CD4-positive, alpha-beta T cell treated with Interleukin-17A for 4 hours (primary cell): ENCODE measurements at regions not wholly inside any gene's neighbourhood (a gene's known extent, or its start where the extent isn't known, plus 50 kb on each side); places are given as distances from the start of the nearest gene placed in this dataset.

ENCODE experiments used
- DNase-seq: peaks from one replicate; pipeline ENCODE4 v3.0.0-alpha.2; 2020; ENCODE audit warnings: mixed read lengths

DNA sequence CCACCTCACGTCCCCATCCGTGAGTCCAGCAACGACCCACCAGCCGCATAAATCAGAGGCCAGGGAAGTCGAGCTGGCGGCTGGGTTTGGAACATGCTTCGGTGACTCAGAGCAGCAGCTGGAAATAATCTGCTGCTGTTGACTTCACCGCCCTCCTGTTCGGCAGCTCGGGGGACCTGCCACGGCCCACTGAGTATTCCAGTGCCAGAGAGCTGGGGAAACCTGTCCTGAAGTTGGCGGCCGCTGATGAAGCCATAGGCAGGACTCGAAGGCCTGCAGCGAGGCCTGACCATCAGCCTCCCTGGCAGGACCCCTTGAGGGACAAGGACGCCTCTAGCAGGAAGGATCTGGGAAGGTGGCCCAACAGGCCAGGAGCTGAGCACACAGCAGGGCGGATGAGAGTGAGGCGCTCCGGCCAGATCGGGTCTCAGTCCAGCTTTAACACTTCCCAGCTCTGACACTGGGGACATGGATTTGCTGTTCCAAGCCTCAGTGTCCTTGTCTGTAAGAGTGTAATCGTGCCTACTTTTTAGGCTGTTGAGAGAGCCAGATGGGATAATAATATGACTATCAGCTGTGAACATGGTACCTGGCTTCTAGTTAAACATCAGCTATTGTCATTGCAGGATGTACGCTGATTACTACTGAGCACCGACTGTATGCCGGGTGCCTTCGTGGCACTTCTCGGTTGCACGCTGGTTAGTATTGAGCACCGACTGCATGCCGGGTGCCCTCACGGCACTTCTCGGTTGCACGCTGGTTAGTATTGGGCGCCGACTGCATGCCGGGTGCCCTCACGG lies 50.4 kb upstream of the CIBAR2 start:
- no peak for DNase-seq

DNA sequence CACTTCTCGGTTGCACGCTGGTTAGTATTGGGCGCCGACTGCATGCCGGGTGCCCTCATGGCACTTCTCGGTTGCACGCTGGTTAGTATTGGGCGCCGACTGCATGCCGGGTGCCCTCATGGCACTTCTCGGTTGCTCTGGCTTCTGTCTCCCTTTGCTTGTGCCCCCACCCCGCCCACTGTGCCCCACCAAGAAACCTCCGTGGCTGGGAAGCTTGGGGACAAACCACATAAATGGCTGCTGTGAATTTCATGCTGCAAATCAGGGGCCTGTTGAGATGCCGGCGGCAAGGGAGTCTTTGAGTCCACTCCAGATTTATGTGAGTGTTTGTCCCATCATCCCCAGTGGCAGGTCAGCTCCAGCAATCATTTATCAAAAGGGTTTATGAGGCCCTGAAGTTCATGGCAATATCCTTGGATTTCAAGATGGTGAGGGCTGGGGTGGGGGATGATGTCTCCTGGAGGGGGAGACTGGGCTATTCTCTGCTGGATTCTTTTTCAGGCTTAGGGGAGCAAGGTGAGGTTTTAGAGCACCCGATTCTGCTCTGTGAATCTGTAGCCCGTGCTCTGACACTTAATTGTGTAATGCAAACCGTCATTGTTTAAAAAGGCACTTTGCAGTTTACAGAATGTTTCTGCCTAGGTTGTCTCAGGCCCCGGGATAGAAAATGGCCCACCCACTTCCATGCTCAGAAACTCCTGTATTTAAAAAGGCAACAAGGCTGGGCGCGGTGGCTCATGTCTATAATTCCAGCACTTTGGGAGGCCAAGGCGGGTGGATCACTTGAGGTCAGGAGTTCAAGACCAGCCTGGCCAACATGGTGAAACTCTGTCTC lies 51.2 kb upstream of the CIBAR2 start:
- DNase-seq, result no peak

DNA sequence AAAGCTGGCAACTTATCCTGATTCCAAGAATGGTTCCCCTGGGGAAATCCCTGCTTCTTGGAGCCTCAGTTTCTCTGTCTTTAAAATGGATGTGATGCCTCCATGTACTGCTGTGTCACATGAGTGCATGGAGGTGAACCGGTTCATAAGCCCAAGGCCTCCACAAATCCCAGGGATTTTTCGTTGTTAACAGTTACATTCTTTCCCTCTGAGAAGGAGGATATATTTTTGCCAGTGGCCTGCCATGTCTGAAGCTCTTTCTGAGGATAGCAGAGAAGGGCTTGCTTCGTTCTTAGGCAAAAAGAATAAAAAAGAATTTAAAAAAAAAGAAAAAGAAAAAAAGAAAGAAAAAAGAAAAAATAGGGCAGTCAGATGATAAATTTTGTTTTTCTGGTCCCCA lies 52.2 kb upstream of the CIBAR2 start:
- no peak for DNase-seq

DNA sequence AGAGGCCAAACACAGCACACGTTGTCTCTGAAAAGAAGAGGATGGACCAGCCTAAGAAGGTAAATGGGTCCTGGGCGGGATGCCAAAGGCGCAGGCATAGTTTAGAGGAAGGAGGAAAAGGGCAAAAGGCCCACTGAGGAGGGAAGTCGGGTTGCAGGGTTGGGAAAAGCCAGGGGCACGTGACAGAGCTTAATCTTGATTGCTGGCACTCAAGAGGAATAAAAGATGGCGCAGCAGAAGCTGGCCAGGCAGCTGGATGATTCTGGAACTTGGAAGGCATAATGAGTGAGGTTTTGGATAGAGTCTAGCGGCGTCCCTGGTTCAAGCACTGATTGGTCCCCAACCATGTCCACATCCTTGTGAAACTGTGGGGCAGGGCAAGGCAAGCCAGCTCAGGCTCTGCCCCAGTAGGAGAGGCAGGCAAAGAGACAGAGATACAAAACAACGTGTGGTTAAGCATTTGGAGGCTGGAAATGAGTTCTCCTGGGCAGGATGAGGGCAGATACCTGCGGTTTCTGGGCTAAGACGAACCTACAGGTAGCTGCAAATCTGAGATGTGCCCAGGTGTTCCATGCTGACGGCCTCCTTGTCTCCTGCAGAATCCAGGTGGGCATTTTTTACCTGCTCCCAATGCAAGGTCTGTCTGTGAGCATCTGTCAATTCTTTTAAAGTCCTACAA lies 52.7 kb upstream of the CIBAR2 start:
- no peak for DNase-seq

DNA sequence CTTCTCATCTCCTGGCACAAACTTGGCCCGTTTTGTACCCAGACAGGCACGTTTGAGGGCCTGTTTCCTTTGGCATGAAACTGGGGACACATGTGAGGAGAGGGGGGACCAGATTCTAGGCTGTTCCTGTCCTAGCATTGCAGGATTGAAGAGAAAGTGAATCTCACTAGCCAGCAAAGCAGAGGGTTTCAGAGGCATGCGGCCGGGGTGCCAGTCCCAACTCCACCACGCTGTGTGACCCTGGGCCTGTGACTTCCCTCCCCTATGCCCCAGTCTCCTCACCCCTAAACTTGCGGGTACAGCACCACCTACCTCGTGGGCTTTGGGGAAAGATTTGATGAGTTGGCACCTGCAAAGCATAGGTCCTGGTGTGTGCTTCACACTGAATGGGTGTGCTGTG lies 53.5 kb upstream of the CIBAR2 start:
- DNase-seq, result no peak

DNA sequence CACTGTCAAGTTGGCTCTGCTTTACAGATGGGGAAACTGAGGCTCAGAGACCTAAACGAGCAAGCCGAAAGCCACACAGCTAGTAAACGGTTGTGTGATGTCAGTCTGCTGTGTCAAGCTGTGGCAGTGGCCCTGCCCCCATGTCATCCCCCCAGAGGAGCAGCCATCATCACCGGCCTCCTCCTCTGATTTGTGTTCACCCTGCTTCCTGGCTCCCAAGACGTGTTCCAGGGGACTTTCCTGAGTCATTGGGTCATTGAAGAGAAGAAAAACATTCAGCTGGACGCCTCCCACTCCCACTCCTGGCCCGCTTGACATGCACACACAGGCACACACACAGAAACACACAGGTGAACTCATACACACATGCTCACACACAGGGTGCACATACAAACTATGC lies 54.0 kb upstream of the CIBAR2 start:
- no peak for DNase-seq

DNA sequence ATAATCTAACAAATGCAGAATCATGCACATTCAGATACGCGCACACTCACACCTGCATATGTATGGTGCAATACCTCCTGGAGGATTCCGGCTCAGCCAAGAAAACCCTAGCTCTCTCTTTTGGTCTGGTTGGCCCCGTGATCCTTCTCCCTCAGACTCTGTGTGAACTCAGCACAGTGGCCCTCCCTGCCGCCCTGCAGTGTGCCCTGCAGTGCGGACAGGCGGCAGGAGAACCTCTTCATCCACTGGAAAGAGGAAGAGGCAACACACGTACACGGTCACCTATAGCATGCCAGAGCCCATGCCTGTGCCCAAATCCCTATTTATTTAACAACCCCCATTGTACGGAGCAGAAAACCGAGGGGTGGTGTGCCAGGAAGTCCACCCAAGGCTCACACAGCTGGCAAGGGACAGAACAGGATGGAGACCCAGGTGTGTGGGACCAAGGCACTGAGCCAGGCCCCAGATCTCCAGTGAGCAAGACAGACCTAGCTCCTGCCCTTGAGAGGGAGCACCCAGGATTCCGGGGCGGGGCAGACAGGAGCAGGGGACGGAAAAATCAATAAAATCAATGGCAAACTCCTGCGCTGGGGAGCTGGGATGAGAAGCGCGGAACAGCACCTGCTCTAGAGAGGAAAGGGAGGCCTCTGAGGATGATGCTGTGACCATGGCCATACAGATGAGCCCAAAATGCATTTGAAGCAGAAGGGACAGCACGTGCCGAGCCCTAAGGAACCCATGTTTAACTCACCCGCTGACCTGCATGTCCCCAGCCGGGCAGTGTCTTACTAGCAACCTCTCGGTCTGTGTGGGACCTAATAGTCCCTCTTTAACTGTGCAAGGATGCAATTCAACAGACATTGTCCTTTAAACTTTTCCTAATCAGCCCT lies 54.7 kb upstream of the CIBAR2 start:
- DNase-seq, result no peak

DNA sequence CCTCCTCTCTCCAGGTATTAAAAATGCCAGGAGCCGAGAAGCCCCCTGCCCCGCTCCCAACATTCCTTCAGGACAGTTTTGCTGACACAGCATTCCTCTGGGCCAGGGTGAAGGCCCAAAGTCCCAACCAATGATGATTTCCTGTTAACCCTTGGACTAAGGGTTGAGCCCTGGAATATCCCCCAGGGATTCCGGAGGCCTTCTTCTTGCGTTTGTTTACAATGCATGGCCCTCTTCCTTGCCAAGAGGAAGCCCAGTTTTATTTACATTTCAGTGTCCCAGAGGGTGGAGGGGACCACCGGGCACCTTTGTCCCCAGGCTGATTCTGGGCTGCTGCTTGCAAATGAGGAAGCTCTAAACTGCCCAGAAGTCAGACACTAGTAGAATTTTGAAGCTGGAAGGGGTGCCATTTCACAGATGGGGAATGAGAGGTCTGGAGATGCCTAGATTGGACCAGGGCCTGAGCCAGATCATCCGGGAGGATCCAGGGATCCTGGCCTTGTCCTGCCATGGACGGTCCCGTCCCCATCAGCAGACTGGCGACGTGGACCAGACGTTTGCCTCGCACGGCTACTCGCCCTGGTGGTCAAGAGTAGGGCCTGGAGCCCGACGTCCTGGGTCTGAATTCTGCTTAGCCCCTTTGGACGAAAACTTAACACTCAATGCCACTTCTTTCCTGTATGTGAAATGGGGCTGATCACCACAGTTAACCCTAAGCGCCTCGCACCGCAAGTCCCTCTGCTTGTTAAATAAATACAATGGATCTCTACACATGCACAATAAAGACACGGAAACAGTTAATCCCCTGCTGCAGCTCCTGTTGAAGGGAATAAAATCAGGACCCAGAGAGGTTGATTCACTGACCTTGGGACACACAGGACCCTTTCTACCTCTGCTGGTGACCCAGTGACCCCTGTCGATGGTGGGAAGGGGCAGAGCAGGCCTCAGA lies 55.6 kb upstream of the CIBAR2 start:
- DNase-seq, result no peak

DNA sequence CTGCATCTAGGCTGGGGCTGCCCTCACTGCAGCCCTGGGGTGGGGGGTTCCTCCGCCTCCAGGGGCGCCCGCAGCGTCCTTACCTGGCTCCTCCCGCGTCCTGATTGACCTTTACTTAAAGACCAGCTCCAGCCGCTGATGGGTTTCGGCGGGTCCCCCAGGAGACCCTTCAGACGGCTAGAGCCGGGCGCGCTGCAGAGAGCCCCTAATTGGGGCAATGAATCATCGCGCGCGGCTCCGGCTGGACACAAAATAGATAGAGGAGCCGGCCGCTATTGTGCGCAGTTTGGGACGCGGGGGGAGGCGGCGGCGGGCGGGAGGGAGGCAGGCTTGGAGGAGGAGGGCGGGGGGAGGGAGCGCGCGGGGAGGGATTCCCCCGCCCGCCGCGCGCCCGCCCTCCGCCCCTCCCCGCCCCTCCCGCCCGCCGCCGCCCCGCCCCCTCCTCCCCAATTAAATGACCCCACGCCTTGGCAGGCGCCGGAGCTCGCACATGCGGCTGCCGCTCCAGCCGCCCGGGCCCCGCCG lies 56.5 kb upstream of the CIBAR2 start:
- DNase-seq, result no peak

DNA sequence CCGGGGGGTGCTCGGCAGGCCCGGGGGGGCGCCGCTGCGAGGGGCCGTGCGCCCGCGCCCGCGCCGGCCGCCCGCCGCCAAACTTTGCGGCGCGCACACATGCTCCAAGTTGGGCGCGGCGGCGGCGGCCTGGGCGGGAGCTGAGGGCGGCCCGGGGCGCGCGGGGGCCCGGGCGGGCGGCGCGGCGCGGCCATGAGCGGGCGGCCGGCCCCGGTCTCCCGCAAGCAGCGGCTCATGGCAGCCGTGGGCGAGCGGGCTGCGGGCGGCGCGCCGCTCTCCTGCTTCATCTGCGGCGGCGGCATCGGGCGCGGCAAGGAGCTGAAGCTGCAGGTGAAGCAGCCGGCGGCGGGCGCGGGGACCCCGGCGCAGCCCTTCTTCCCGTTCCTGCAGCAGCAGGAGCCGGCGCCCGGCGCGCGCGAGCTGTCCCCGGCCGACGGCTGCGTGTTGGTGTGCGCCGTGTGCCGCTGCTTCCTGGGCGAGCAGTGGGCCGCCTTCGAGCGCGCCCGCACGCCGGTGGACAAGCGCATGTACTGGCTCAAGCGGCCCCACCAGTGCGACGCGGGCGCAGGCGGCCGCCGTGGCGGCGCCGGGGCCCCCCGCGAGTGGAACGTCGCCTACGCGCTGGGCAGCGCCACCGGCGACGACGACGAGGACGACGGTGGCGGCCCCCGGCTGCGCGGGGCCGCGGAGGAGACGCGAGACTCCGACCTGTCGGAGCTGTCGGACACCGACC lies 57.2 kb upstream of the CIBAR2 start:
- no peak for DNase-seq

DNA sequence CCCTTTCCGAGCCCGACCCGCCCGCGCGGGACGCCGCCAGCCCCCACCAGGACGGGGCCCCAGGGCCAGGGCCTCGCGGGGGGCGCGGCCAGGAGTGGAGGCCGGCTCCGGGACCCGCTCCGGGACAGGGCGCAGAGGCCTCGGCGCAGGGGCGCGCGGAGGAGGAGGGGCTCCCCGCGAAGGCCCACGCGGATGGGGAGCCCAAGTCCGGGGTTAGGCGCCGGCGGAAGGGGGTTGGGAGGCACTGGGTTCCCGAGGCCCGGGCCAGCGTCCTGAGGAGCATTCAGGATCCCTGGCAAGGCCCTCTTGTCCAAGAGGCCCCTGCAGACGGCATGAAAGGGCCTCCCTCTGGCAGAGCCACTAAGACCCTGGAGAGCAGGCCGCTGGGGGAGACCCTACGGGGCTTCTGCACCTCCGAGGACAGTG lies 57.8 kb upstream of the CIBAR2 start:
- DNase-seq, result no peak

DNA sequence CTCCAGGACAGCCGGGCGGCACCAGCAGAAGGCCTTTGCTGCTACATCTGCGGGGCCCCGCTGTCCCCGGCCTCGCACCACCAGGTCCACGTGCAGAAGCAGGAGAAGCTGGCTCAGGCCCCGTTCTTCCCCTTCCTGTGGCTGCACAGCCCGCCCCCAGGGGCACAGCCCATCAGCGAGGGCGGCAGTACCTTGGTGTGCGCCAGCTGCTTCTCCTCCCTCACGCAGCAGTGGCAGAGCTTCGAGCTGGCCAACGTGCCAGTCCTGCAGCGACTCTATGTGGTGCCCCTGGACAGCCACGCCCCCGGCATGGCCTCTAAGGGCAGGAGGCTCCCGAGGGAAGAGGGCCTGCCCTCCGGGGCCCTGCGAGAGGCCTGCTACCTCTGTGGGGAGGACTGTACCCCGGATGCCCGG lies 58.3 kb upstream of the CIBAR2 start:
- DNase-seq, result no peak

DNA sequence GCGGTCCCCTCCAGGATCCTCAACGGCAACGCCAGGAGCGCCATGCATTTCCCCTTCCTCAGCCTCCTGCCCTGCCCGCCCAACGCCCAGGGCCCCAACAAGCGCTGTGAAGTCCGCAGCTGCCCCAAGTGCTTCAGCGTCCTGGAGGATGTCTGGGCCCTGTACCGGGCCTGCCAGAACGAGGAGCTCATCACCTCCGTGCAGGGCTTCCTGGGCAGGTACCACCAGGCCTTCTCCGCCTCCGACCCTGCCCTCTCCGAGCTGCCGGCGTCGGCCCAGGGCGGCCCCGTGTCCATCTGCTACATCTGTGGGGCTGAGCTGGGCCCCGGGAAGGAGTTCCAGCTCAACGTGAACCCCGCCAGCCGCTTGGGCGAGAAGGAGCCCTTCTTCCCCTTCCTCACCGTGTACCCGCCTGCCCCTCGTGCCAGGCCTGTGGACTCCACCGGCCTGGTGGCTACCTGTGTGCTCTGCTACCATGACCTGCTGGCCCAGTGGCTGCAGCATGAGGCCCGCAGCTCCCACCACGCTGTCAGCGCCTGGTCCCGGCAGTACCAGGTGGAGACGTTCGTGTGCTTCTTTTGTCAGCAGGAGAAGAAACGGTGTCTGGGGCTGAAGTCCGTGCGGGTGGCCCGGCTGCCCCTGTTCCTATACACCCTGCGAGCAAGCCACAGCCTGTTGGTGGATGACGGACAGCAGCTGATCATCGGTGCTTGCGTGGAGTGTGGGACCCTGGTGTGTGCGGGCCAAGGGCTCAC lies 58.9 kb upstream of the CIBAR2 start:
- no peak for DNase-seq

DNA sequence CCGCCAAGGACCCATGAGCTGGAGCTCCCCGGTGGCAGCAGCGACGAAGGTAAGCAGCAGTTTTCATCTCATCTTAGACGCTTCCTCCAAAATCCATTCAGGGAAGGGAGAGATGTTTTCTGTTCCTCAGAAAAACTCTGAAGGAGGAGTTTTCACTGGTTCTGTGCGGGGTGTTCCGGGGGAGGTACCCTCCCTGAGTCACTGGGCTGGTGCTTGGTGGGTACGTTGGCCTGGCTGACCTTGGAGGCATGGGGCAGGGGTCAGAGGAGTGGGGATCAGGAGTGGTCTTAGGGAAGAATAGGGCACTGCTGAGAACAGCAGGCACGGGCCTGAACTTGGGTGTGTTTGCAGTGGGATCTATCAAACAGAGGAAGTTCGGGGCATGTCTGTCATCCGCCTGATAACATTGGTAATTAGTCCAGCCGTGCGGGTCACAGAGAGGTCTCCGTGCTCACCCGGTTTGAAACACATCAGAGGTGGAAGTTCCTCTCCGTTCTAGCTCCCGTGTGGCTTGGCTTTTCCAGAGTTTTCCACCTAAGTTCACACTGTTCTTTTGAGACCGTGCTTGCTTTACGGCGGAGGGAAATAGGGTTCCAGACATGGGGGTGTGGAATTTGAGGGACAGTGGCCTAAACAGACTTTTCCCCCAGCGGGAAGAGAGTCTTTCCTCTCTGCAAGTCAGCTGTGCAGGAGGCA lies 59.6 kb upstream of the CIBAR2 start:
- no peak for DNase-seq

DNA sequence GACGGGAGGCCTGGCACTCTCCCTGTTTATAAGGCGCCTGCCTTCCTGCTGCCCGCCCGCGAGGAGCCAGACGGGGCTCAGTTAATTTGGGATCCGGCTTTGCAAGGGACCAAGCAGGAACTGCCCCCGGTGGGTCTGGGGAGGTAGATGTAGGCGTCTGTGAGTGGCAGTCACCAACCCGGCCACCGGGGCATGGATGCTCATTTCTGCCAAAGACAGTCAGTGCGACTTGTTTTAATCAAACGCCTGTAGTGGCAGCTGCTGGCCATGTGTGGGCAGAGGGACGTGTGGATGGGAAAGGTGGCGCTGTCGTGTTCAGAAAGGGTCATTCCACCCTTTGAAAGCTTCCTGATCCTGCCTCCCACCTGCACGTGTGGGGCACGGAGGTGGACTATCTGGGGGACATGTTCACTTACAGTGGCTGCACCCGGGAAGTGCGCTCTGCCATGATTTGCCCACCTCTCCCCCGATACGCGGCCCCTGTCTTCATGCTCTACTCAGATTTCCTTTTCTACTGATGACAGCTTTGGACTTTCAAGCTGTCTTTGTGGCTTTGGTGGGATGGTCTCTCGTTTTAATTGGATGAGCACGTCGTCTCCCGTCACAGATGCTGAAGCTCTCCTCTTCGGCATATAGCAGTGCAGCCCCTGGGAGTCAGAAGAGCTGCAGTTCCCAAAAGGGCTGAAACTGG lies 60.3 kb upstream of the CIBAR2 start:
- DNase-seq, result no peak

DNA sequence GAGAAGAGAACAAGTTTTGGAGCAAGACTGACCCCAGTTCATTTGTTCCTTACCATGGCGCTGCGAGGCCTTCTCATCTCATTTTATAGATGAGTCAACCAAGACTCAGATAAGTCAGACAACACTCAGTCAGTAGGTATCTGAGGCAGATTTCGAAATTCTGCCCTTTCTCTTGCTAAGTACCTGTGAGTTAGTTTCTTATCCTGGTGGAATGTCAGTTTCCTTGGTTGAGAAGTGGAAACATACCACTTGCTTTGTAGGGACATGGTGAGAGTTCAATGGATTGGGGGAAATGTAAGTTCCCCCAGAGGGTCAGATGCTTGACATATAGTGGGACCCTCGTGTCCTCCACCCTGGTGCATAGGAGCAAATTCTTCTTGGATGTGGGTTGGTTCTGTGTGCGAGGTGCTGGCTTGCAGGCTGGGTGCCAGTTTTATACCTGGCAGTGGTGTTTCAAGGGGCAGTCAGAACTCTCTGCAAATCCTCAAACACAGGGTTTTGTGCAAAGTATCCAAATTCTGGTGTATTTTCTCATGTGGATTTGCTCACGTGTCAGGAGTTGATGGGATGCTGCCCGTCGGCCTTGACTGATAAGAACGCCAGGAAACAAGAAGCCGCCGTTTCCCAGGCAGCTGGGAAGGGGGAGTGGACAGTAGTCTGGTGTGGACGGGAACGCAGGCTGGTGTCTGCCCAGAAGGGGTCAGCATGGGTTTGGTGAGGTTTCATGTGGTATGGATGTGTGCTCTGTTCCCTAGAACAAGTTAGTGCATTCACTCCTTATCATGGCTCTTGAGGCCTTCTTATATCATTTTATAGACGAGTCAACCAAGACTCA lies 61.1 kb upstream of the CIBAR2 start:
- DNase-seq, result no peak

DNA sequence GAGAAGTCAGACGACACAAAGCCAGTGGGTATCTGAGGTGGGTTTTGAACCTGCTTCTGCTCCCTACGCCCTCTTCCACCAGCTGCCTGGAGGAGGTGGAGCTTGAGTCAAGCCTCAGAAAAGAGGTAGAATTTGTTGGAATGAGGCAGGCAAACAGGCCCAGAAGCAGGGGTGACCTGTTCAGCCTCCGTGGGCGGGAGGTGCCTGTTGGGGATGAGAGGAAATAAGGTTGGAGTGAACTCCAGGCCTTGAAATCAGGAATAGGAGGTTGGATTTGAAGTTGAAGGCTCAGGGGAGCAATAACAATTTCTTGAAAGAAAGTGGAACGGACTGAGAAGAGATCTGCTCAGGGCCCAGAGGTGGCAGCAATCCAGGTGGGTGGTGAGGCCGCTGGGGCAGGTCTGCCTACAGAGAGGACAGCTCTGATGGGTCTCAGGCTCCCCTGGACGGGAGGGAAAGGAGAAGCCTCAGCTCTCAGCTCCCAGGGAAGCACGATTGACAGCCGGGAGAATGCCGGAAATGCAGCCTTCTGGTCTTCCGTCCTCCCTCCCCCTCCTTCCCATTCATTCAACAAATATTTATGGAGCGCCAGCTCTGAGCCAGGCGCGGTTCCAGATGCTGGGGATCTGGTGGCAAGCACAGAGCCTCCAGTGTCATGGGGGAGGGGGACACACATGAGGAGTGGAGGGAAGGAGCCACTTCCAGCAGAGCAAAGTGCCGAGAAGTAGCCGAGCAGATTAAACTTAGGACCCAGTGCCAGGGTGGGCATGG lies 61.9 kb upstream of the CIBAR2 start:
- DNase-seq, result no peak
